B cell (primary cell): ENCODE measurements at regions not wholly inside any gene's neighbourhood (a gene's known extent, or its start where the extent isn't known, plus 50 kb on each side); places are given as distances from the start of the nearest gene placed in this dataset.

Experiments
- ATAC-seq: fragments of 200-7000 bp; cut with Tn5 transposase; one replicate; pipeline ENCODE4 v1.10.0; 2021; ENCODE audit warnings: low read depth, mild to moderate bottlenecking, moderate number of reproducible peaks, moderate library complexity
- CTCF ChIA-PET: fragments of 350-600 bp; sonication (Branson Sonifier 250); formaldehyde crosslinking; loops from one replicate; lab custom pipeline; 2021; ENCODE audit warnings: antibody characterized with exemption, inconsistent platforms; lab: Charles Lee
- POLR2A ChIA-PET: fragments of 350-600 bp; sonication (Branson Sonifier 250); formaldehyde crosslinking; loops from one replicate; lab custom pipeline; 2021; ENCODE audit warnings: antibody characterized with exemption; lab: Charles Lee
- DNase-seq: peaks from one replicate; pipeline ENCODE4 v3.0.0; 2013
- H2AFZ ChIP-seq: 2 replicates; pipeline ENCODE4 v1.6.1; 2012; ENCODE audit warnings: mild to moderate bottlenecking, low read depth, low read length; ENCODE audit not compliant: insufficient read depth, poor library complexity, severe bottlenecking
- H3K27ac ChIP-seq, 2 donors: 1 replicate in 1 of 2; 2 replicates in 1 of 2; pipeline ENCODE4 v1.5.1; 2012 to 2013; ENCODE audit warnings: low read length in 2 of 2, mild to moderate bottlenecking in 2 of 2, moderate library complexity in 1 of 2
- H3K27me3 ChIP-seq, 4 experiments: fragments of 200-600 bp in 1 of 4; sonication (generic) in 1 of 4; replicated peaks in 1 of 4; 1 replicate in 2 of 4; 2 replicates in 2 of 4; pipeline versions ENCODE4 v1.6.1 to v1.7.0; 2013 to 2016; ENCODE audit warnings: low read length in 3 of 4, mild to moderate bottlenecking in 2 of 4, mixed read lengths in 1 of 4, moderate library complexity in 1 of 4; ENCODE audit not compliant: insufficient read depth in 4 of 4, control insufficient read depth in 3 of 4; ENCODE audit errors: control extremely low read depth in 1 of 4
- H3K36me3 ChIP-seq, 2 experiments: replicated peaks in 1 of 2; 1 replicate in 1 of 2; 2 replicates in 1 of 2; pipeline versions ENCODE4 v1.6.1 to v1.7.1; 2013; ENCODE audit warnings: low read length in 1 of 2; ENCODE audit not compliant: insufficient read depth in 2 of 2, control insufficient read depth in 1 of 2; ENCODE audit errors: control extremely low read depth in 1 of 2, extremely low read depth in 1 of 2
- H3K4me1 ChIP-seq, 2 donors: fragments of 200-600 bp in 1 of 2; sonication (generic) in 1 of 2; 1 replicate in 1 of 2; 2 replicates in 1 of 2; pipeline versions ENCODE4 v1.5.1 to v1.6.1; 2013 to 2017; ENCODE audit warnings: low read length in 2 of 2; ENCODE audit not compliant: control insufficient read depth in 2 of 2, insufficient read depth in 2 of 2
- H3K4me2 ChIP-seq: replicated peaks from 2 replicates; pipeline ENCODE3; 2012; ENCODE audit warnings: mild to moderate bottlenecking, low read depth, low read length; ENCODE audit not compliant: poor library complexity, severe bottlenecking
- H3K4me3 ChIP-seq, 5 experiments: fragments of 200-600 bp in 1 of 5; sonication (generic) in 1 of 5; 1 replicate in 3 of 5; 2 replicates in 2 of 5; pipeline versions ENCODE4 v1.5.1 to v1.7.0; 2011 to 2016; ENCODE audit warnings: low read length in 4 of 5, mild to moderate bottlenecking in 4 of 5, low read depth in 2 of 5, control low read depth in 1 of 5, moderate library complexity in 1 of 5; ENCODE audit not compliant: insufficient read depth in 1 of 5; ENCODE audit errors: control extremely low read depth in 1 of 5, extremely low read depth in 1 of 5
- H3K79me2 ChIP-seq: fragments of 200-600 bp; sonication (generic); one replicate; pipeline ENCODE4 v1.6.0; 2016; ENCODE audit warnings: low read length; ENCODE audit not compliant: control insufficient read depth, insufficient read depth
- H3K9ac ChIP-seq: fragments of 200-600 bp; sonication (generic); 2 replicates; pipeline ENCODE4 v1.6.1; 2017; ENCODE audit warnings: mild to moderate bottlenecking, low read length, moderate library complexity
- H3K9me3 ChIP-seq, 3 donors: one replicate each; pipeline versions ENCODE4 v1.6.1 to v1.7.1; 2013; ENCODE audit warnings: low read length in 2 of 3; ENCODE audit not compliant: control insufficient read depth in 2 of 3, insufficient read depth in 1 of 3; ENCODE audit errors: control extremely low read depth in 1 of 3
- H4K20me1 ChIP-seq: 2 replicates; pipeline ENCODE4 v1.6.0; 2012; ENCODE audit warnings: mild to moderate bottlenecking, low read length; ENCODE audit not compliant: insufficient read depth, control insufficient read depth, poor library complexity, severe bottlenecking
- H3K27ac Mint-ChIP-seq: one replicate; pipeline ENCODE4 v1.8.0; 2021; ENCODE audit warnings: mixed read lengths
- H3K27me3 Mint-ChIP-seq: one replicate; pipeline ENCODE4 v1.8.0; 2021; ENCODE audit warnings: mixed read lengths
- H3K4me1 Mint-ChIP-seq: one replicate; pipeline ENCODE4 v1.8.0; 2021; ENCODE audit warnings: mixed read lengths
- H3K4me3 Mint-ChIP-seq: one replicate; pipeline ENCODE4 v1.8.0; 2021; ENCODE audit warnings: mixed read lengths
- H3K9me3 Mint-ChIP-seq: one replicate; pipeline ENCODE4 v1.8.0; 2022; ENCODE audit warnings: mixed read lengths; ENCODE audit not compliant: insufficient read depth
- CTCF ChIP-seq: fragments of 200-600 bp; IDR thresholded peaks from one replicate; pipeline ENCODE4 v1.8.0; 2022; ENCODE audit warnings: antibody characterized with exemption, mild to moderate bottlenecking
- EZH2 ChIP-seq: IDR thresholded peaks from 2 replicates; pipeline ENCODE4 v1.6.1; 2012; ENCODE audit warnings: borderline replicate concordance, low read depth, mild to moderate bottlenecking, moderate library complexity, low read length; ENCODE audit not compliant: insufficient read depth, poor library complexity, severe bottlenecking
- WGBS: methylation state at CpG from one replicate; pipeline ENCODE4 v1.1.5; 2013; ENCODE audit warnings: missing lambda C conversion rate; ENCODE audit not compliant: insufficient coverage; 5-methylcytosine and 5-hydroxymethylcytosine counted together
- intact Hi-C: fragments of 100-400 bp; cut with micrococcal nuclease; formaldehyde crosslinking; loops from one replicate; pipeline ENCODE4 v1.10.0; 2022

- Mint-ChIP-seq H3K27me3 (no peaks in the 10 kb centered on the region), H3K9me3 (peaks cover 6% of the 10 kb centered on the region), H3K4me1 (no peaks in the 10 kb centered on the region), H3K27ac (no peak overlapping the region), H3K4me3 (no peak overlapping the region)
- TF ChIP-seq EZH2 = no peak
- TF ChIP-seq CTCF = no peak
- Histone ChIP-seq H3K4me2 (no peak overlapping the region), H2AFZ (no peak overlapping the region), H3K27ac (no peak overlapping the region), H3K79me2 (no peaks in the 10 kb centered on the region), H3K9me3 (no peaks in the 10 kb centered on the region), H3K4me3 (no peak overlapping the region), H3K4me1 (no peaks in the 10 kb centered on the region), H4K20me1 (no peaks in the 10 kb centered on the region), H3K9ac (no peak overlapping the region), H3K27me3 (no peaks in the 10 kb centered on the region), H3K36me3 (no peaks in the 10 kb centered on the region)
- no peak for DNase-seq
- ChIA-PET POLR2A (no interaction called here), CTCF (no interaction called here)
- WGBS = 95% methylated on average over 7 of the region's 16 CpGs
- ATAC-seq = no peak
- intact Hi-C loops = no loop called here
Observed at GRCh38 chr13:71087432-71087831, 779.6 kb downstream of the DACH1 start.

GRCh38 chr13:71087006-71087405 is 780.0 kb downstream of the DACH1 start:
- Mint-ChIP-seq H3K27me3 (no peaks in the 10 kb centered on the region), H3K4me1 (no peaks in the 10 kb centered on the region), H3K4me3 (no peak overlapping the region), H3K27ac (no peak overlapping the region), H3K9me3 (peaks cover 6% of the 10 kb centered on the region)
- WGBS = no CpG with 5 or more reads among the region's 2 CpGs
- no peak overlapping the region for H2AFZ ChIP-seq
- no peaks in the 10 kb centered on the region for H4K20me1 ChIP-seq
- TF ChIP-seq EZH2 = no peak
- no peak for TF ChIP-seq CTCF
- H3K36me3 ChIP-seq = no peaks in the 10 kb centered on the region
- H3K27me3 ChIP-seq = no peaks in the 10 kb centered on the region
- intact Hi-C loops = no loop called here
- no peak overlapping the region for H3K27ac ChIP-seq
- ChIA-PET POLR2A (no interaction called here), CTCF (no interaction called here)
- H3K4me3 ChIP-seq = no peak overlapping the region
- no peak overlapping the region for H3K9ac ChIP-seq
- no peak overlapping the region for H3K4me2 ChIP-seq
- DNase-seq (no peak), ATAC-seq (no peak)
- no peaks in the 10 kb centered on the region for H3K9me3 ChIP-seq
- no peaks in the 10 kb centered on the region for H3K79me2 ChIP-seq
- no peaks in the 10 kb centered on the region for H3K4me1 ChIP-seq
